ENCODE measurements at regions not wholly inside any gene's neighbourhood (a gene's known extent, or its start where the extent isn't known, plus 50 kb on each side); places are given as distances from the start of the nearest gene placed in this dataset.

DNA sequence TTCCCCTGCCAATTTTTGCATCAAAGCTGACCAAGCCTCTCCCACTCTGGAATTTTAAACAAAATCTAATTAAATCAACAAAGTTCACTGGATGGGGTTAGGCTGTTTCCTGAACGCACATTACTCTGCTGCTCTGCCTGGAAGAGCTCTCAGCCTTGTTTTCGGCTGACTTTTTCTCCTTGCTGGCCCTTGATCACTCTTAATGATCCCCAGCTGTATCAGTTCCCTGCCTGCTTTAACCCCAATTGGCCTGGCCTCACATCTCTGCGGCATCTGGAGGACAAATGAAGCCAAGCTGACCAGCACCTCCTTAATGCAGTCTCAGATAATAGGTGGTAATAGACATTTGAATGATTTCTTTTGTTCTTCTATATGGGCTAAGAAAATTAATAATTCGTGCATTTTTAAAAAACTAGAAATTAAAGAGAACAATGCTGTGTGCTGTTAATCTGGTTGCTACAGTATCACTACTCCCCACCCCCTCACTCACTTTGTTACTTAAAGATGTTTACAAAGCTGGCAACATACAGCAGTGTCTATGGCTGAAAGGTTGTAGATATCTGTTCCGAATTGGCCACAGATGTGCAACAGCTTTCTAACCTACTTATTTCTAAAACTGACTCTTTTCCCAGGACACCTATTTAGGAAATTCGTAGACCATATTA, 415.2 kb upstream of the KCNH7 start:
- Histone ChIP-seq H3K36me3 (ENCODE audit: control insufficient read depth in 2 of 3, insufficient read depth in 3 of 3, low read length in 3 of 3) (no peaks in the 10 kb centered on the region), H3K9me3 (ENCODE audit: control insufficient read depth in 2 of 3, insufficient read depth in 1 of 3, low read length in 3 of 3) (no peaks in the 10 kb centered on the region), H3K27me3 (ENCODE audit: control insufficient read depth, insufficient read depth, low read length) (no peaks in the 10 kb centered on the region), H3K27ac (ENCODE audit: low read depth in 2 of 2, low read length in 2 of 2) (no peak overlapping the region), H3K4me3 (ENCODE audit: low read length in 3 of 3) (no peak overlapping the region), H3K9ac (ENCODE audit: low read length in 3 of 3) (no peak overlapping the region), H3K4me1 (ENCODE audit: control insufficient read depth in 2 of 3, insufficient read depth in 2 of 3, low read depth in 1 of 3, low read length in 3 of 3) (no peaks in the 10 kb centered on the region)
- DNase-seq (no peak), FAIRE-seq (no peak)
- TF ChIP-seq, protein P1, sequence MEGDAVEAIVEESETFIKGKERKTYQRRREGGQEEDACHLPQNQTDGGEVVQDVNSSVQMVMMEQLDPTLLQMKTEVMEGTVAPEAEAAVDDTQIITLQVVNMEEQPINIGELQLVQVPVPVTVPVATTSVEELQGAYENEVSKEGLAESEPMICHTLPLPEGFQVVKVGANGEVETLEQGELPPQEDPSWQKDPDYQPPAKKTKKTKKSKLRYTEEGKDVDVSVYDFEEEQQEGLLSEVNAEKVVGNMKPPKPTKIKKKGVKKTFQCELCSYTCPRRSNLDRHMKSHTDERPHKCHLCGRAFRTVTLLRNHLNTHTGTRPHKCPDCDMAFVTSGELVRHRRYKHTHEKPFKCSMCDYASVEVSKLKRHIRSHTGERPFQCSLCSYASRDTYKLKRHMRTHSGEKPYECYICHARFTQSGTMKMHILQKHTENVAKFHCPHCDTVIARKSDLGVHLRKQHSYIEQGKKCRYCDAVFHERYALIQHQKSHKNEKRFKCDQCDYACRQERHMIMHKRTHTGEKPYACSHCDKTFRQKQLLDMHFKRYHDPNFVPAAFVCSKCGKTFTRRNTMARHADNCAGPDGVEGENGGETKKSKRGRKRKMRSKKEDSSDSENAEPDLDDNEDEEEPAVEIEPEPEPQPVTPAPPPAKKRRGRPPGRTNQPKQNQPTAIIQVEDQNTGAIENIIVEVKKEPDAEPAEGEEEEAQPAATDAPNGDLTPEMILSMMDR (IDR thresholded peaks at IDR 0.05; ENCODE audit: borderline replicate concordance, extremely low read depth, insufficient read depth): no peak
- intact Hi-C loops (cut with DNase I): no loop called here

DNA sequence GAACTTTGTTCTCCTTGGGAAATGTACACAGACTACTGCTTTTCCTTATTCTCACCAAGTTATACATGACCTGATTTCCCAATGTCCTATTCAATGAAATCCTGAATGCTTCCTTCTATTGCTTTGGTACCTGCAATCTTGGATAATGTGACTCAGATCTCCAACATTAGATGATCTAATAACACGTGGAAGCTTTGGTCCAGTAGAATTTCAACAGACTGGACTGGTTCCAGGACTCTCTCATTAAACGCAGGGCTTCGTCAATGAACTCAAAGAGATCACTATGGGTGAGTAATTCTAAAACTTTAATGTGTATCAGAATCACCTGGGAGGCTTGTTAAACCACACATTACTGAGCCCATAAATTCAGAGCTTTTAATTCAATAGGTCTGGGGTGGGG, 413.6 kb upstream of the KCNH7 start:
- FAIRE-seq (no peak), DNase-seq (no peak)
- intact Hi-C loops (cut with DNase I): no loop called here
- H3K27ac ChIP-seq (ENCODE audit: low read depth in 2 of 2, low read length in 2 of 2): no peak overlapping the region
- H3K9me3 ChIP-seq (ENCODE audit: control insufficient read depth in 2 of 3, insufficient read depth in 1 of 3, low read length in 3 of 3): no peaks in the 10 kb centered on the region
- no peaks in the 10 kb centered on the region for H3K4me1 ChIP-seq (ENCODE audit: control insufficient read depth in 2 of 3, insufficient read depth in 2 of 3, low read depth in 1 of 3, low read length in 3 of 3)
- no peak overlapping the region for H3K9ac ChIP-seq (ENCODE audit: low read length in 3 of 3)
- no peak overlapping the region for H3K4me3 ChIP-seq (ENCODE audit: low read length in 3 of 3)
- no peaks in the 10 kb centered on the region for H3K27me3 ChIP-seq (ENCODE audit: control insufficient read depth, insufficient read depth, low read length)
- H3K36me3 ChIP-seq (ENCODE audit: control insufficient read depth in 2 of 3, insufficient read depth in 3 of 3, low read length in 3 of 3): no peaks in the 10 kb centered on the region
- TF ChIP-seq, protein P1 (IDR thresholded peaks at IDR 0.05; ENCODE audit: borderline replicate concordance, extremely low read depth, insufficient read depth): no peak

DNA sequence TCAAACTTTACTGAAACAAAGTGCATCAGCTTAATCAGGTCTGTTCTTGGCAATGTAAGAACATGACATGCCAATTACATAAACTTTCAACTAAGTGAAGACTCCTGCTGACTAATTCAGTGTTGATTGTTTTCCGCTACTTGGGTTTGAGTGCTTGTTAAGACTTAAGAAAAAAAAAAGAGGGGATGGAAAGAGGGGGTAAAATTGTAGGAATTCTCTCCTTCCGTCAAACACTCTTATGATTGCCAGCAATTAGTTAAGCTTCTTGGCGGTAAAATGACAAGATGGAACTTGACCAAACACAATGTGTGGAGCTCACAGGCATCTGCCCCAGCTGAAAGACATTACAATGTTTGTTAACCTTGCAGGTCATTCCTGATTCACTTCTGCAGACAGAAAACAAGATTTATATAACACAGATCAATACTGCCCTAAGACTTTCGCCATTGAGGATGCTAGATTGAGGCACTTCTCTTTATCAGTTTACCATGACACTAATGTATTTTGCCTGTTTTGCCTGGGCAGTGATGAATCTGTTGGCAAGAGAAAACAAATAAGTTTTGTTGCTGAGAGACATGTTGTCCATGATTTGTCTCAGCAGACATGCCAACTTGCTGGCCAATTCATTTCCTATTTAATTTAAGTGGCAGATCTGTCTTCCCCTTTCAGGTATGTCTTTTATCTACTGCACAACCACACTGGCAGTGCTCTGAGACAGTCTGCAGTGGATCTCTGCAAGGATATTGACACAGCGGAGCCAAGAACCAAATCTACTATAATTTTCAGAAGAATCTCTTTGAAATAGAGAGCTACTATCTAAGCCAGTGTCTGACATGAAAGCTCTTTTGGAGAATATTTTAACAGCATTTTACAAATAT, 410.0 kb upstream of the KCNH7 start:
- DNase-seq: no peak
- Histone ChIP-seq H3K27ac (ENCODE audit: low read depth in 2 of 2, low read length in 2 of 2) (no peak overlapping the region), H3K4me3 (ENCODE audit: low read length in 3 of 3) (no peak overlapping the region), H3K36me3 (ENCODE audit: control insufficient read depth in 2 of 3, insufficient read depth in 3 of 3, low read length in 3 of 3) (no peaks in the 10 kb centered on the region), H3K9me3 (ENCODE audit: control insufficient read depth in 2 of 3, insufficient read depth in 1 of 3, low read length in 3 of 3) (no peaks in the 10 kb centered on the region), H3K9ac (ENCODE audit: low read length in 3 of 3) (no peak overlapping the region), H3K27me3 (ENCODE audit: control insufficient read depth, insufficient read depth, low read length) (no peaks in the 10 kb centered on the region), H3K4me1 (ENCODE audit: control insufficient read depth in 2 of 3, insufficient read depth in 2 of 3, low read depth in 1 of 3, low read length in 3 of 3) (no peaks in the 10 kb centered on the region)
- TF ChIP-seq, protein P1 (IDR thresholded peaks at IDR 0.05; ENCODE audit: borderline replicate concordance, extremely low read depth, insufficient read depth): no peak
- FAIRE-seq: no peak
- intact Hi-C loops (cut with DNase I): no loop called here
